ENCODE measurements at regions not wholly inside any gene's neighbourhood (a gene's known extent, or its start where the extent isn't known, plus 50 kb on each side); places are given as distances from the start of the nearest gene placed in this dataset.
"Not testable (repeated sequence)": the region's sequence is repeated elsewhere in the genome, so short reads cannot be mapped to it uniquely, and the experiment has no call there.

- not testable (repeated sequence) for FAIRE-seq; DNase-seq (ENCODE audit: extremely low spot score, insufficient read length, low read depth)
Measured at GRCh38 chr17:22383772-22384460, 691.6 kb downstream of the KCNJ18 start.

DNA sequence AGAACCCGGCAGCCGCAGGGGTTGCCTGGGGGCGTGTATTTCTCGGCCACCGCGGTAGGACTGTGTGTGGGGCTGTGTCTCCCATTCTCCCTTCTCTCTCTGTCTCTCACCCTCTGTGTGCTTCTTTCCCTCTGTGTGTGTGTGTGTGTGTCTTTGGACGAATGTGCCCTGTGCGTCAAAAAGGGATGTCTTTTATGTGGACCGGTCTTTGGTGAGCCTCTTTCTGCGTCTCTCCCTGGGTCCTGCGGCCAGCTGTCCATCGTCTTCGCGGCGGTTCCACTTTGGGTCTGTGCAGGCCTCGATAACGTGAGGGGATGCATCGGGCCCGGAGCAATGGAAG, 692.1 kb downstream of the KCNJ18 start:
- not testable (repeated sequence) for DNase-seq (ENCODE audit: extremely low spot score, insufficient read length, low read depth); FAIRE-seq

DNA sequence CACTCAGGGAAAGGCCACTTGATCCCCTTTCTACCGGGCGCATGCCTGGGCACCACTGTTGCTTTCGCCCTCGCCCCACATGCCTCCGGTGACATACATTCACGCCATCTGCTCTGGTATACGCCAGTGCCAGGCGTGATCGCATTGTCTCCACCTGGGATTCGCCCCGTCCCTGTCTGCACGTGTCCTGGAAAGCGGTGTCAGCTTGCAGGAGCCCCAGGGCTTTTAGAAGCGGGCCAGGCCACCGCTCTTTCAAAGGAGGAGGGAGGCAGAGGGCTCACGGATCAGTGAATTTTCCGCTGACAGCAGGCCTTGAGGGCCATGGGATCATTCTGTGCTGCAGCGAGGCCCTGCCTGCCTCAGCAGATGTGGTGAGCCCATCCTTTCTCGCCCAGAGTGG, 706.1 kb downstream of the KCNJ18 start:
- not testable (repeated sequence) for FAIRE-seq

GRCh38 chr17:22399037-22399436, 706.7 kb downstream of the KCNJ18 start:
- not testable (repeated sequence) for FAIRE-seq; DNase-seq (ENCODE audit: extremely low spot score, insufficient read length, low read depth)

More for the DNA sequence above, 706.1 kb downstream of the KCNJ18 start:
- not testable (repeated sequence) for DNase-seq (ENCODE audit: extremely low spot score, insufficient read length, low read depth)

DNA sequence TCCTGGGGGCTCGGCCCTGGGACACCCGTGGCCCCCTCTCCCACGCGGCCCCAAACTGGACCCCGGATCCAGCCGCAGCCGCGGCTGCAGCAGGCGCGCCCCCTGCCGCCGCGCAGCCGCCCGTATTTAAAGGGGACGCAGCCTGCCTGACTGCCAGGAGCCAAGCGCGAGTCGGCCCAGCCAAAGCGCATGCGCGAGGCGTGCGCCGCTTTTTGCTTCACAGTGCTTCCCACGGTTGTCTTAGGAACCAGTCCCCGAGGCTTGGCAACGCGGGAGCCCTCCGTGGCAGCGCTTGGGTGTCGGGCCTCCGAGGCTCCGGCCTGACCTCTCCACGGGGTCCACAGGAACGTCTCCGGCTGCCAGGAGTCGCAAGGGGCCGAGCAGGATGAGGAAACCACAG, 712.8 kb downstream of the KCNJ18 start:
- FAIRE-seq; DNase-seq (ENCODE audit: extremely low spot score, insufficient read length, low read depth): not testable (repeated sequence)

DNA sequence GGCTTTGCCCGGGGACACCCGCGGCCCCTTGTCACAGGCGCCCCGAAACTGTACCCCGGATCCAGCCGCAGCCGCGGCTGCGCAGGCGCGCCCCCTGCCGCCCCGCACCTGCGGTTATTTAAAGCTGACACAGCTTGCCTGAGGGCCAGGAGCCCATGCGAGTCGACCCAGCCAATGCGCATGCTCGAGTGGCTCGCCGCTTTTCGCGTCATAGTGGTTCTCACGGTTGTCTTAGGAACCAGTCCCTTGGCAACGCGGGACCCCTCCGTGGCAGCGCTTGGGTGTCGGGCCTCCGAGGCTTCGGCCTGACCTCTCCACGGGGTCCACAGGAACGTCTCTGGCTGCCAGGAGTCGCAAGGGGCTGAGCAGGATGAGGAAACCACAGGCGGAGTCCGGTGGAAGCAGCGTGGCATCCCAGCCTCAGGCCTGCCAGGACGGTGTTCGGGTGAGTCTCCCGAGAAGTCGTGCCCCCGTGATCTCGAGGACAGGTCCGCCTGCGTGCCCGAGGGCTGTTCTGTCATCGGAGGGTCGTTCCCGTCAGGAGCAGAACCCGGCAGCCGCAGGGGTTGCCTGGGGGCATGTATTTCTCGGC, 716.9 kb downstream of the KCNJ18 start:
- DNase-seq (ENCODE audit: extremely low spot score, insufficient read length, low read depth) = no peak
- no peak for FAIRE-seq

GRCh38 chr17:22410136-22410535, 717.8 kb downstream of the KCNJ18 start:
- DNase-seq (ENCODE audit: extremely low spot score, insufficient read length, low read depth) (no peak), FAIRE-seq (no peak)

GRCh38 chr17:22411185-22411784, 719.0 kb downstream of the KCNJ18 start:
- DNase-seq (ENCODE audit: extremely low spot score, insufficient read length, low read depth) (no peak), FAIRE-seq (no peak)

GRCh38 chr17:22435231-22435974, 743.1 kb downstream of the KCNJ18 start:
- no peak for FAIRE-seq
- DNase-seq (ENCODE audit: extremely low spot score, insufficient read length, low read depth) = no peak

DNA sequence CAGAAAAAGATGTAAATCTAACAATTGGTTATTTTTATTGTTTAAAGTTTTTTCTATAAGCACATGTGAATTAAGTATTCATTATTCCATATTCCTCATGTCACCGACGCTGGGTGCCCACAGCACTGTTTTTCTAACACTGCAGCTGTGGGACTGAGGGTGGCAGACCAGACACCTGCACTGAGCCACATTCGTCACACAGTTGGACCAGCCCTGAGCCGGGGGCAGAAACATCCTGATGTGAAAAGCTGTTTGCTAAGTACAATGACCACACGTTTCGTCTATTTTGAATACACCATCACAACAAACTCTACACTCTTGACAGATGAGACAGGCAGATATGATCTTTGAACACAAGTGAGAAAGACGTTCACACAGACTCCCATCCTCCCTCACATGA, 749.5 kb downstream of the KCNJ18 start:
- DNase-seq (ENCODE audit: extremely low spot score, insufficient read length, low read depth) = no peak
- no peak for FAIRE-seq

- FAIRE-seq = no peak
- DNase-seq (ENCODE audit: extremely low spot score, insufficient read length, low read depth) = no peak
Measured at GRCh38 chr17:22443061-22443460, 750.7 kb downstream of the KCNJ18 start.

- DNase-seq (ENCODE audit: extremely low spot score, insufficient read length, low read depth) (no peak), FAIRE-seq (no peak)
Measured at GRCh38 chr17:22453181-22453580, 760.9 kb downstream of the KCNJ18 start.

- FAIRE-seq = no peak
- no peak for DNase-seq (ENCODE audit: extremely low spot score, insufficient read length, low read depth)
Measured at GRCh38 chr17:22454070-22454999, 762.0 kb downstream of the KCNJ18 start.

DNA sequence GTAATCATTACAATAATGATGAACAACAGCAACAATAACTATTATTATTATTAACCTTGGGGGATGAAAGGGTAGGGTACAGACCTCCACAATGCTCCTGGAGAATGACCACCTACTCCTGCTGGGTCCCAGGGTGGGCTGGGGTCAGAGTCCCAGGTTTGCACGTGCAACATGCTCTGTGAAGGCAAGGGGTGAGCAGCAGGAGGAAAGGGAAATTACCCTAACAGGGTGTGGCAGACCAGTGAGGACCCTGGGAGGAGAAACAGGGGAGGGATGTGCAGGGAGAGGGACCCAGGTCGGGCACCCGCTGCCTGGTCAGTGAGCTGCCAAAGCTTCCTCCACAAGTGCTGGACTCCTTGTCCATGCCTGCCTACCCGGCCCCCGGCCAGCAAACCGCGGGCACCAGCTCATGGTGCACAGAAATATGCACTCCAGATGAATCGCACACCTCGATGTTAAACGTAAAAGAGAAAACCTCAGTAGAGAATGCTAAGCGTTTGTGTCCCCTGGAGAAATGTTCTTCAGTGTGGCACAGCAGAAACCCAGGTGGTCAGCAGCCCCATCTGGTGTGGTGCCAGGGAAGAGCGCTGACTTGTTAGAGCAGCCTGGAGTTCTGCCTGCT, 767.1 kb downstream of the KCNJ18 start:
- FAIRE-seq = no peak
- no peak for DNase-seq (ENCODE audit: extremely low spot score, insufficient read length, low read depth)

DNA sequence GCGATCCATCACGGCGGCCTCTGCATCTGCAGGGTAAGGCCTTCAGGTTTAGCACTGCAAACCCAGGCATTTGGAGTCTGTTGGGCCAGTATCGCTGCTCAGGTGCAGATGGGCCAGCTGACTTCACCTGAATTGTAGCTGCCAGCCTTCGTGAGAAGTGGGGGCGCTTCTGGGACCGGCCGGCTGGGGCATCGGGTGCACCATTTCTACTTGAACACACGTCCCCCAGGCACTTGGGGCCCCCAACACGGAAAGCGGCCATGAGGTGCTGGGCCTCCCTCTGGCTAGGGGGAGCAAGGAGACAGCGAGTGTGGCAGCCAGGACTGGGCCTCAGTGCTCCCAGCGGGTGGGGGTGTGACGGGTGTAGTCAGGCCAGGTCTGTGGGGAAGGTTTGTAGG, 767.6 kb downstream of the KCNJ18 start:
- FAIRE-seq = no peak
- DNase-seq (ENCODE audit: extremely low spot score, insufficient read length, low read depth) = no peak

DNA sequence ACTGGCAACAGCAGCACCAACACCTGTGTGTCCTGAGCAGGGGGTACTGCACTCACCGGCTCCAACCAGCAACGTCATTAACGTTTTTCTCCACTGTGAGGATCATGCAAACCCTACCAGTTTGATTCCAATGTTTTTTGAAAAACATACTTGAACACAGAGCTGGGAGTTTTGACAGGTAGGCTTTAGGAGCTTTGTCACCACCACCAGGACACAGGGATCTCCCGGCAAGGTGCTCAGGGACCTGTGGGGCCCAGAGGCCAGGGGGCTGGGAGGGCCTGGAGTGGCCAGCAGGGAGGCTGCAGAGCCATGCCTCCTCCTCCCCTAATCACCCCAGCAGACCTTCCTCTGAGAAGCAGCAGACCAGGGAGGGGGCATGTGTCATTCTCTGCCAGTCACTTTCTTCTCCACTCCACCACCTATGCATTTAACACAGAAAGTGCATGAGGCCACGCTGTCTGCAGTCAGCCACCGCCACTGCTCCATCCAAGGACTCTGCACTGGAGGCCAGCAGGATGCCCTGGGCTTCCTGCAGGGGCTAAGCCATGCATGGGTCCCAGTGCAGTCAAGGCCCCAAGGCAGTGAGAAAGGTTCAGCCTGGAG, 768.2 kb downstream of the KCNJ18 start:
- DNase-seq (ENCODE audit: extremely low spot score, insufficient read length, low read depth) = no peak
- no peak for FAIRE-seq

DNA sequence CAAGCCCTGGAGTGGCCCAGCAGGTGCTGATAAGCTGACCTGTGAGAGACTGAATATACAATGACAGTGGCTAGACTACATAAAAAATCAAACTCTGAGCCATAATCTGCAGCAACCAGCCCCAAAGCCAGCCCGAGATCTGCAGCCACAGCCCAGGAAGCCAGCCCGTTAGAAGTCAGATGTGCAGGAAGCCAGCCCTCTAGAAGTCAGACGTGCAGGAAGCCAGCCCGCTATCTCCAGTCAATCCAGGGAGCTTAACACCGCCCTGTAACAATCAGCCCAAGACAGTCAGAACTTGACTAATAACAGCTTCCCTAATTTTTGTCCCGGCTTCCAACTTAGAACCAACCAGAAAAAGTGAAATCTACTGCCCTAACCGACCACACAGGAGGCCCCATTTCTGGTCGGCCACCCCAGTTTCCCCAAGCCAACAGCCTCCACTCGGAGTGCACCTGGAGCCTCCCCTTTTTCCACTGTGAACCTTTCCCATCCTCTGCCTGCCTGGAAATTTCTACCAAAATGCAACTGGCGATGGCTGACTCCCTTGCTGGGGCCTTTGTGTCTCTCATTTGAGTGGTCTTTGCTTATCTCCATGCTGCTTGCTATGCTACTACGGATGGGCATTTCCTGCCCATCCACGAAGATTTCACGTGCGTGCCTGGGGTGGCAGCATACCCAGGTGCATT, 769.3 kb downstream of the KCNJ18 start:
- FAIRE-seq (no peak), DNase-seq (ENCODE audit: extremely low spot score, insufficient read length, low read depth) (no peak)

DNA sequence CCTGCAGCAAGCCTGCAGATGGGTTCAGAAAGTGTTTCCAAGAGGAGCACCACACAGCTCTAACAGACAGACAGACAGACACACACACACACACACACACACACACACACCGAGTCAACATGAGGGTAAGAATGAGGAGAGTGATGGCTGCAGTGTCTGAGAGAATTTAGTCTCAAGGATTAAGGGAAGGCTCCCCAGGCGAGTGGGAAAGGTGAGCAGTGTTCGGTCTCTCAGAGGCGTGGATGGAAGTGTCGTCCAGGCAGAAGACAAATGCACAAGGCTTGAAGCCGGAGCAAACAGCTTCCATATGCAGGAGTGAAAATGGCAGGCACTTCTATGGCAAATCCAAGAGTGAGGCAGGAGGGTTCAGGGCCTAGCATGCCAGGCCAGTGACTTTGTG, 770.1 kb downstream of the KCNJ18 start:
- DNase-seq (ENCODE audit: extremely low spot score, insufficient read length, low read depth) (no peak), FAIRE-seq (no peak)
